Upper lobe of left lung (tissue), 4 donors: ENCODE measurements at regions not wholly inside any gene's neighbourhood (a gene's known extent, or its start where the extent isn't known, plus 50 kb on each side); places are given as distances from the start of the nearest gene placed in this dataset.

Source experiments
- EP300 ChIP-seq, 4 donors: sonication (generic); formaldehyde crosslinking; IDR thresholded peaks; one replicate each; pipeline ENCODE4 v1.5.1; 2017; ENCODE audit warnings: antibody characterized with exemption in 4 of 4, control low read depth in 2 of 4
- POLR2A ChIP-seq, 4 donors: fragments of 450-650 bp; IDR thresholded peaks; one replicate each; pipeline ENCODE4 v1.5.1; 2016 to 2017; ENCODE audit warnings: antibody characterized with exemption in 4 of 4, mild to moderate bottlenecking in 2 of 4
- POLR2AphosphoS5 ChIP-seq, 2 donors: sonication (generic); formaldehyde crosslinking; IDR thresholded peaks; one replicate each; pipeline ENCODE4 v1.5.1; 2017; ENCODE audit warnings: antibody characterized with exemption in 2 of 2
- TF ChIP-seq, protein P1 (sequence below), 6 experiments: fragments of 450-650 bp in 4 of 6; fragments of 200-600 bp in 2 of 6; sonication (generic) in 2 of 6; IDR thresholded peaks; one replicate each; pipeline ENCODE4 v1.5.1; 2016 to 2019; ENCODE audit warnings: antibody characterized with exemption in 6 of 6

- TF ChIP-seq POLR2A (IDR thresholded peaks at IDR 0.05) (no peak), EP300 (IDR thresholded peaks at IDR 0.05) (no peak), POLR2AphosphoS5 (IDR thresholded peaks at IDR 0.05) (no peak)
- TF ChIP-seq, protein P1, sequence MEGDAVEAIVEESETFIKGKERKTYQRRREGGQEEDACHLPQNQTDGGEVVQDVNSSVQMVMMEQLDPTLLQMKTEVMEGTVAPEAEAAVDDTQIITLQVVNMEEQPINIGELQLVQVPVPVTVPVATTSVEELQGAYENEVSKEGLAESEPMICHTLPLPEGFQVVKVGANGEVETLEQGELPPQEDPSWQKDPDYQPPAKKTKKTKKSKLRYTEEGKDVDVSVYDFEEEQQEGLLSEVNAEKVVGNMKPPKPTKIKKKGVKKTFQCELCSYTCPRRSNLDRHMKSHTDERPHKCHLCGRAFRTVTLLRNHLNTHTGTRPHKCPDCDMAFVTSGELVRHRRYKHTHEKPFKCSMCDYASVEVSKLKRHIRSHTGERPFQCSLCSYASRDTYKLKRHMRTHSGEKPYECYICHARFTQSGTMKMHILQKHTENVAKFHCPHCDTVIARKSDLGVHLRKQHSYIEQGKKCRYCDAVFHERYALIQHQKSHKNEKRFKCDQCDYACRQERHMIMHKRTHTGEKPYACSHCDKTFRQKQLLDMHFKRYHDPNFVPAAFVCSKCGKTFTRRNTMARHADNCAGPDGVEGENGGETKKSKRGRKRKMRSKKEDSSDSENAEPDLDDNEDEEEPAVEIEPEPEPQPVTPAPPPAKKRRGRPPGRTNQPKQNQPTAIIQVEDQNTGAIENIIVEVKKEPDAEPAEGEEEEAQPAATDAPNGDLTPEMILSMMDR (IDR thresholded peaks at IDR 0.05): no peak
Measured at GRCh38 chr2:66714610-66715009, 279.7 kb downstream of the MEIS1 start.
